B cell (primary cell): ENCODE measurements at regions not wholly inside any gene's neighbourhood (a gene's known extent, or its start where the extent isn't known, plus 50 kb on each side); places are given as distances from the start of the nearest gene placed in this dataset.
"Not testable (repeated sequence)": the region's sequence is repeated elsewhere in the genome, so short reads cannot be mapped to it uniquely, and the experiment has no call there.

Experiments used
- ATAC-seq: fragments of 200-7000 bp; cut with Tn5 transposase; one replicate; pipeline ENCODE4 v1.10.0; 2021; ENCODE audit warnings: low read depth, mild to moderate bottlenecking, moderate number of reproducible peaks, moderate library complexity
- CTCF ChIA-PET: fragments of 350-600 bp; sonication (Branson Sonifier 250); formaldehyde crosslinking; loops from one replicate; lab custom pipeline; 2021; ENCODE audit warnings: antibody characterized with exemption, inconsistent platforms; lab: Charles Lee
- POLR2A ChIA-PET: fragments of 350-600 bp; sonication (Branson Sonifier 250); formaldehyde crosslinking; loops from one replicate; lab custom pipeline; 2021; ENCODE audit warnings: antibody characterized with exemption; lab: Charles Lee
- DNase-seq: peaks from one replicate; pipeline ENCODE4 v3.0.0; 2013
- H2AFZ ChIP-seq: 2 replicates; pipeline ENCODE4 v1.6.1; 2012; ENCODE audit warnings: mild to moderate bottlenecking, low read depth, low read length; ENCODE audit not compliant: insufficient read depth, poor library complexity, severe bottlenecking
- H3K27ac ChIP-seq, 2 donors: 1 replicate in 1 of 2; 2 replicates in 1 of 2; pipeline ENCODE4 v1.5.1; 2012 to 2013; ENCODE audit warnings: low read length in 2 of 2, mild to moderate bottlenecking in 2 of 2, moderate library complexity in 1 of 2
- H3K27me3 ChIP-seq, 4 experiments: fragments of 200-600 bp in 1 of 4; sonication (generic) in 1 of 4; replicated peaks in 1 of 4; 1 replicate in 2 of 4; 2 replicates in 2 of 4; pipeline versions ENCODE4 v1.6.1 to v1.7.0; 2013 to 2016; ENCODE audit warnings: low read length in 3 of 4, mild to moderate bottlenecking in 2 of 4, mixed read lengths in 1 of 4, moderate library complexity in 1 of 4; ENCODE audit not compliant: insufficient read depth in 4 of 4, control insufficient read depth in 3 of 4; ENCODE audit errors: control extremely low read depth in 1 of 4
- H3K36me3 ChIP-seq, 2 experiments: replicated peaks in 1 of 2; 1 replicate in 1 of 2; 2 replicates in 1 of 2; pipeline versions ENCODE4 v1.6.1 to v1.7.1; 2013; ENCODE audit warnings: low read length in 1 of 2; ENCODE audit not compliant: insufficient read depth in 2 of 2, control insufficient read depth in 1 of 2; ENCODE audit errors: control extremely low read depth in 1 of 2, extremely low read depth in 1 of 2
- H3K4me1 ChIP-seq, 2 donors: fragments of 200-600 bp in 1 of 2; sonication (generic) in 1 of 2; 1 replicate in 1 of 2; 2 replicates in 1 of 2; pipeline versions ENCODE4 v1.5.1 to v1.6.1; 2013 to 2017; ENCODE audit warnings: low read length in 2 of 2; ENCODE audit not compliant: control insufficient read depth in 2 of 2, insufficient read depth in 2 of 2
- H3K4me2 ChIP-seq: replicated peaks from 2 replicates; pipeline ENCODE3; 2012; ENCODE audit warnings: mild to moderate bottlenecking, low read depth, low read length; ENCODE audit not compliant: poor library complexity, severe bottlenecking
- H3K4me3 ChIP-seq, 5 experiments: fragments of 200-600 bp in 1 of 5; sonication (generic) in 1 of 5; 1 replicate in 3 of 5; 2 replicates in 2 of 5; pipeline versions ENCODE4 v1.5.1 to v1.7.0; 2011 to 2016; ENCODE audit warnings: low read length in 4 of 5, mild to moderate bottlenecking in 4 of 5, low read depth in 2 of 5, control low read depth in 1 of 5, moderate library complexity in 1 of 5; ENCODE audit not compliant: insufficient read depth in 1 of 5; ENCODE audit errors: control extremely low read depth in 1 of 5, extremely low read depth in 1 of 5
- H3K79me2 ChIP-seq: fragments of 200-600 bp; sonication (generic); one replicate; pipeline ENCODE4 v1.6.0; 2016; ENCODE audit warnings: low read length; ENCODE audit not compliant: control insufficient read depth, insufficient read depth
- H3K9ac ChIP-seq: fragments of 200-600 bp; sonication (generic); 2 replicates; pipeline ENCODE4 v1.6.1; 2017; ENCODE audit warnings: mild to moderate bottlenecking, low read length, moderate library complexity
- H3K9me3 ChIP-seq, 3 donors: one replicate each; pipeline versions ENCODE4 v1.6.1 to v1.7.1; 2013; ENCODE audit warnings: low read length in 2 of 3; ENCODE audit not compliant: control insufficient read depth in 2 of 3, insufficient read depth in 1 of 3; ENCODE audit errors: control extremely low read depth in 1 of 3
- H4K20me1 ChIP-seq: 2 replicates; pipeline ENCODE4 v1.6.0; 2012; ENCODE audit warnings: mild to moderate bottlenecking, low read length; ENCODE audit not compliant: insufficient read depth, control insufficient read depth, poor library complexity, severe bottlenecking
- H3K27ac Mint-ChIP-seq: one replicate; pipeline ENCODE4 v1.8.0; 2021; ENCODE audit warnings: mixed read lengths
- H3K27me3 Mint-ChIP-seq: one replicate; pipeline ENCODE4 v1.8.0; 2021; ENCODE audit warnings: mixed read lengths
- H3K4me1 Mint-ChIP-seq: one replicate; pipeline ENCODE4 v1.8.0; 2021; ENCODE audit warnings: mixed read lengths
- H3K4me3 Mint-ChIP-seq: one replicate; pipeline ENCODE4 v1.8.0; 2021; ENCODE audit warnings: mixed read lengths
- H3K9me3 Mint-ChIP-seq: one replicate; pipeline ENCODE4 v1.8.0; 2022; ENCODE audit warnings: mixed read lengths; ENCODE audit not compliant: insufficient read depth
- EZH2 ChIP-seq: IDR thresholded peaks from 2 replicates; pipeline ENCODE4 v1.6.1; 2012; ENCODE audit warnings: borderline replicate concordance, low read depth, mild to moderate bottlenecking, moderate library complexity, low read length; ENCODE audit not compliant: insufficient read depth, poor library complexity, severe bottlenecking
- WGBS: methylation state at CpG from one replicate; pipeline ENCODE4 v1.1.5; 2013; ENCODE audit warnings: missing lambda C conversion rate; ENCODE audit not compliant: insufficient coverage; 5-methylcytosine and 5-hydroxymethylcytosine counted together
- intact Hi-C: fragments of 100-400 bp; cut with micrococcal nuclease; formaldehyde crosslinking; loops from one replicate; pipeline ENCODE4 v1.10.0; 2022
- TF ChIP-seq, protein P1 (sequence below): fragments of 200-600 bp; IDR thresholded peaks from one replicate; pipeline ENCODE4 v1.8.0; 2022; ENCODE audit warnings: antibody characterized with exemption, mild to moderate bottlenecking

- no peaks in the 10 kb centered on the region for H3K27me3 Mint-ChIP-seq
- no peaks in the 10 kb centered on the region for H3K36me3 ChIP-seq
- H3K9me3 ChIP-seq = no peaks in the 10 kb centered on the region
- no peaks in the 10 kb centered on the region for H4K20me1 ChIP-seq
- H2AFZ ChIP-seq = no peak overlapping the region
- no peak overlapping the region for H3K9ac ChIP-seq
- intact Hi-C loops = no loop called here
- DNase-seq = no peak
- POLR2A ChIA-PET = no interaction called here
- no peaks in the 10 kb centered on the region for H3K27me3 ChIP-seq
- ATAC-seq = no peak
- no peak for TF ChIP-seq EZH2
- TF ChIP-seq, protein P1, sequence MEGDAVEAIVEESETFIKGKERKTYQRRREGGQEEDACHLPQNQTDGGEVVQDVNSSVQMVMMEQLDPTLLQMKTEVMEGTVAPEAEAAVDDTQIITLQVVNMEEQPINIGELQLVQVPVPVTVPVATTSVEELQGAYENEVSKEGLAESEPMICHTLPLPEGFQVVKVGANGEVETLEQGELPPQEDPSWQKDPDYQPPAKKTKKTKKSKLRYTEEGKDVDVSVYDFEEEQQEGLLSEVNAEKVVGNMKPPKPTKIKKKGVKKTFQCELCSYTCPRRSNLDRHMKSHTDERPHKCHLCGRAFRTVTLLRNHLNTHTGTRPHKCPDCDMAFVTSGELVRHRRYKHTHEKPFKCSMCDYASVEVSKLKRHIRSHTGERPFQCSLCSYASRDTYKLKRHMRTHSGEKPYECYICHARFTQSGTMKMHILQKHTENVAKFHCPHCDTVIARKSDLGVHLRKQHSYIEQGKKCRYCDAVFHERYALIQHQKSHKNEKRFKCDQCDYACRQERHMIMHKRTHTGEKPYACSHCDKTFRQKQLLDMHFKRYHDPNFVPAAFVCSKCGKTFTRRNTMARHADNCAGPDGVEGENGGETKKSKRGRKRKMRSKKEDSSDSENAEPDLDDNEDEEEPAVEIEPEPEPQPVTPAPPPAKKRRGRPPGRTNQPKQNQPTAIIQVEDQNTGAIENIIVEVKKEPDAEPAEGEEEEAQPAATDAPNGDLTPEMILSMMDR = no peak
- H3K4me1 Mint-ChIP-seq = no peaks in the 10 kb centered on the region
- no CpG with 5 or more reads among the region's 1 CpG for WGBS
- no peaks in the 10 kb centered on the region for H3K9me3 Mint-ChIP-seq
- no peaks in the 10 kb centered on the region for H3K79me2 ChIP-seq
- no peak overlapping the region for H3K4me2 ChIP-seq
- H3K4me1 ChIP-seq = no peaks in the 10 kb centered on the region
- no peak overlapping the region for H3K27ac Mint-ChIP-seq
- no peak overlapping the region for H3K27ac ChIP-seq
- no peak overlapping the region for H3K4me3 Mint-ChIP-seq
- CTCF ChIA-PET = no interaction called here
- no peak overlapping the region for H3K4me3 ChIP-seq
Measured at GRCh38 chr4:20017070-20017776, 234.5 kb upstream of the SLIT2 start.

DNA sequence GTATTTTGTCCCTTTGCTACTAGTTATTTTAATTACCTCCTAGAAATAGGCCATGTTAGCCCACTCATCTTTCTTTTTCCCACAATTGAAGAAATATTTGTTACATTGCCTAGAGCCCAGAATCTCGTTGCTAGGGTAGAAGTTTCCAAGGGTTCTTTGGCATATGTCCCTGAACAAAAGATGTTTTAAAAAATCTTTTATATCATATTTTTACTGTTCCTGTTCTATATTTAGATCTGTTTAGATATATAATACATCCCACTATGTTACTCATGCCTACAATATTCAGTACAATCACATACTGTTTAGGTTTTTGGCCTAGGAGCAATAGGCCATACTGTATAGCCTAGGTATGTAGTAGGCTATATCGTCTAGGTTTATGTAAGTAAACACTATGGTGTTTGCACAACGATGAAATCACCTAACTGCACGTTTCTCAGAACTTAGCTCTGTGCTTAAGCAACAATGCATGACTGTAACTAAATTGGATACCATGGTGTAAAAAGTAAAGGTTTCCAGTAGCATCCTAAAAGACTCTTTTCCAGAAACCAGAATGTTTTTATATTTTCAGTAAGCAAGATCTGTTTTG, 236.0 kb upstream of the SLIT2 start:
- Histone ChIP-seq H3K4me3 (no peak overlapping the region), H3K79me2 (no peaks in the 10 kb centered on the region), H3K27me3 (no peaks in the 10 kb centered on the region), H2AFZ (no peak overlapping the region), H3K36me3 (no peaks in the 10 kb centered on the region), H3K4me2 (no peak overlapping the region), H3K9ac (no peak overlapping the region), H4K20me1 (no peaks in the 10 kb centered on the region), H3K4me1 (no peaks in the 10 kb centered on the region), H3K9me3 (no peaks in the 10 kb centered on the region), H3K27ac (no peak overlapping the region)
- Mint-ChIP-seq H3K9me3 (no peaks in the 10 kb centered on the region), H3K4me3 (no peak overlapping the region), H3K27ac (no peak overlapping the region), H3K4me1 (no peaks in the 10 kb centered on the region), H3K27me3 (no peaks in the 10 kb centered on the region)
- DNase-seq (no peak), ATAC-seq (no peak)
- CTCF ChIA-PET = no interaction called here
- intact Hi-C loops = no loop called here
- TF ChIP-seq EZH2 = no peak
- TF ChIP-seq, protein P1 = no peak
- POLR2A ChIA-PET = no interaction called here
- WGBS = no CpG with 5 or more reads among the region's 4 CpGs

- H3K27me3 Mint-ChIP-seq, H3K9me3 ChIP-seq, H3K27ac Mint-ChIP-seq, POLR2A ChIA-PET, CTCF ChIA-PET, H3K9ac ChIP-seq, H3K4me3 Mint-ChIP-seq, H3K27ac ChIP-seq, H2AFZ ChIP-seq, H3K4me1 ChIP-seq, ATAC-seq, DNase-seq, H3K79me2 ChIP-seq, H3K36me3 ChIP-seq, H3K27me3 ChIP-seq, H3K4me2 ChIP-seq, H4K20me1 ChIP-seq, H3K9me3 Mint-ChIP-seq, intact Hi-C loops, H3K4me3 ChIP-seq, H3K4me1 Mint-ChIP-seq: not testable (repeated sequence)
- 89% methylated on average over 20 of the region's 52 CpGs for WGBS
Measured at GRCh38 chr4:20003836-20004558, 247.7 kb upstream of the SLIT2 start.
